B cell (primary cell): ENCODE measurements at regions not wholly inside any gene's neighbourhood (a gene's known extent, or its start where the extent isn't known, plus 50 kb on each side); places are given as distances from the start of the nearest gene placed in this dataset.

Experiments used
- ATAC-seq: fragments of 200-7000 bp; cut with Tn5 transposase; one replicate; pipeline ENCODE4 v1.10.0; 2021; ENCODE audit warnings: low read depth, mild to moderate bottlenecking, moderate number of reproducible peaks, moderate library complexity
- CTCF ChIA-PET: fragments of 350-600 bp; sonication (Branson Sonifier 250); formaldehyde crosslinking; loops from one replicate; lab custom pipeline; 2021; ENCODE audit warnings: antibody characterized with exemption, inconsistent platforms; lab: Charles Lee
- POLR2A ChIA-PET: fragments of 350-600 bp; sonication (Branson Sonifier 250); formaldehyde crosslinking; loops from one replicate; lab custom pipeline; 2021; ENCODE audit warnings: antibody characterized with exemption; lab: Charles Lee
- DNase-seq: peaks from one replicate; pipeline ENCODE4 v3.0.0; 2013
- H2AFZ ChIP-seq: 2 replicates; pipeline ENCODE4 v1.6.1; 2012; ENCODE audit warnings: mild to moderate bottlenecking, low read depth, low read length; ENCODE audit not compliant: insufficient read depth, poor library complexity, severe bottlenecking
- H3K27ac ChIP-seq, 2 donors: 1 replicate in 1 of 2; 2 replicates in 1 of 2; pipeline ENCODE4 v1.5.1; 2012 to 2013; ENCODE audit warnings: low read length in 2 of 2, mild to moderate bottlenecking in 2 of 2, moderate library complexity in 1 of 2
- H3K27me3 ChIP-seq, 4 experiments: fragments of 200-600 bp in 1 of 4; sonication (generic) in 1 of 4; replicated peaks in 1 of 4; 1 replicate in 2 of 4; 2 replicates in 2 of 4; pipeline versions ENCODE4 v1.6.1 to v1.7.0; 2013 to 2016; ENCODE audit warnings: low read length in 3 of 4, mild to moderate bottlenecking in 2 of 4, mixed read lengths in 1 of 4, moderate library complexity in 1 of 4; ENCODE audit not compliant: insufficient read depth in 4 of 4, control insufficient read depth in 3 of 4; ENCODE audit errors: control extremely low read depth in 1 of 4
- H3K36me3 ChIP-seq, 2 experiments: replicated peaks in 1 of 2; 1 replicate in 1 of 2; 2 replicates in 1 of 2; pipeline versions ENCODE4 v1.6.1 to v1.7.1; 2013; ENCODE audit warnings: low read length in 1 of 2; ENCODE audit not compliant: insufficient read depth in 2 of 2, control insufficient read depth in 1 of 2; ENCODE audit errors: control extremely low read depth in 1 of 2, extremely low read depth in 1 of 2
- H3K4me1 ChIP-seq, 2 donors: fragments of 200-600 bp in 1 of 2; sonication (generic) in 1 of 2; 1 replicate in 1 of 2; 2 replicates in 1 of 2; pipeline versions ENCODE4 v1.5.1 to v1.6.1; 2013 to 2017; ENCODE audit warnings: low read length in 2 of 2; ENCODE audit not compliant: control insufficient read depth in 2 of 2, insufficient read depth in 2 of 2
- H3K4me2 ChIP-seq: replicated peaks from 2 replicates; pipeline ENCODE3; 2012; ENCODE audit warnings: mild to moderate bottlenecking, low read depth, low read length; ENCODE audit not compliant: poor library complexity, severe bottlenecking
- H3K4me3 ChIP-seq, 5 experiments: fragments of 200-600 bp in 1 of 5; sonication (generic) in 1 of 5; 1 replicate in 3 of 5; 2 replicates in 2 of 5; pipeline versions ENCODE4 v1.5.1 to v1.7.0; 2011 to 2016; ENCODE audit warnings: low read length in 4 of 5, mild to moderate bottlenecking in 4 of 5, low read depth in 2 of 5, control low read depth in 1 of 5, moderate library complexity in 1 of 5; ENCODE audit not compliant: insufficient read depth in 1 of 5; ENCODE audit errors: control extremely low read depth in 1 of 5, extremely low read depth in 1 of 5
- H3K79me2 ChIP-seq: fragments of 200-600 bp; sonication (generic); one replicate; pipeline ENCODE4 v1.6.0; 2016; ENCODE audit warnings: low read length; ENCODE audit not compliant: control insufficient read depth, insufficient read depth
- H3K9ac ChIP-seq: fragments of 200-600 bp; sonication (generic); 2 replicates; pipeline ENCODE4 v1.6.1; 2017; ENCODE audit warnings: mild to moderate bottlenecking, low read length, moderate library complexity
- H3K9me3 ChIP-seq, 3 donors: one replicate each; pipeline versions ENCODE4 v1.6.1 to v1.7.1; 2013; ENCODE audit warnings: low read length in 2 of 3; ENCODE audit not compliant: control insufficient read depth in 2 of 3, insufficient read depth in 1 of 3; ENCODE audit errors: control extremely low read depth in 1 of 3
- H4K20me1 ChIP-seq: 2 replicates; pipeline ENCODE4 v1.6.0; 2012; ENCODE audit warnings: mild to moderate bottlenecking, low read length; ENCODE audit not compliant: insufficient read depth, control insufficient read depth, poor library complexity, severe bottlenecking
- H3K27ac Mint-ChIP-seq: one replicate; pipeline ENCODE4 v1.8.0; 2021; ENCODE audit warnings: mixed read lengths
- H3K27me3 Mint-ChIP-seq: one replicate; pipeline ENCODE4 v1.8.0; 2021; ENCODE audit warnings: mixed read lengths
- H3K4me1 Mint-ChIP-seq: one replicate; pipeline ENCODE4 v1.8.0; 2021; ENCODE audit warnings: mixed read lengths
- H3K4me3 Mint-ChIP-seq: one replicate; pipeline ENCODE4 v1.8.0; 2021; ENCODE audit warnings: mixed read lengths
- H3K9me3 Mint-ChIP-seq: one replicate; pipeline ENCODE4 v1.8.0; 2022; ENCODE audit warnings: mixed read lengths; ENCODE audit not compliant: insufficient read depth
- EZH2 ChIP-seq: IDR thresholded peaks from 2 replicates; pipeline ENCODE4 v1.6.1; 2012; ENCODE audit warnings: borderline replicate concordance, low read depth, mild to moderate bottlenecking, moderate library complexity, low read length; ENCODE audit not compliant: insufficient read depth, poor library complexity, severe bottlenecking
- WGBS: methylation state at CpG from one replicate; pipeline ENCODE4 v1.1.5; 2013; ENCODE audit warnings: missing lambda C conversion rate; ENCODE audit not compliant: insufficient coverage; 5-methylcytosine and 5-hydroxymethylcytosine counted together
- intact Hi-C: fragments of 100-400 bp; cut with micrococcal nuclease; formaldehyde crosslinking; loops from one replicate; pipeline ENCODE4 v1.10.0; 2022
- TF ChIP-seq, protein P1 (sequence below): fragments of 200-600 bp; IDR thresholded peaks from one replicate; pipeline ENCODE4 v1.8.0; 2022; ENCODE audit warnings: antibody characterized with exemption, mild to moderate bottlenecking

DNA sequence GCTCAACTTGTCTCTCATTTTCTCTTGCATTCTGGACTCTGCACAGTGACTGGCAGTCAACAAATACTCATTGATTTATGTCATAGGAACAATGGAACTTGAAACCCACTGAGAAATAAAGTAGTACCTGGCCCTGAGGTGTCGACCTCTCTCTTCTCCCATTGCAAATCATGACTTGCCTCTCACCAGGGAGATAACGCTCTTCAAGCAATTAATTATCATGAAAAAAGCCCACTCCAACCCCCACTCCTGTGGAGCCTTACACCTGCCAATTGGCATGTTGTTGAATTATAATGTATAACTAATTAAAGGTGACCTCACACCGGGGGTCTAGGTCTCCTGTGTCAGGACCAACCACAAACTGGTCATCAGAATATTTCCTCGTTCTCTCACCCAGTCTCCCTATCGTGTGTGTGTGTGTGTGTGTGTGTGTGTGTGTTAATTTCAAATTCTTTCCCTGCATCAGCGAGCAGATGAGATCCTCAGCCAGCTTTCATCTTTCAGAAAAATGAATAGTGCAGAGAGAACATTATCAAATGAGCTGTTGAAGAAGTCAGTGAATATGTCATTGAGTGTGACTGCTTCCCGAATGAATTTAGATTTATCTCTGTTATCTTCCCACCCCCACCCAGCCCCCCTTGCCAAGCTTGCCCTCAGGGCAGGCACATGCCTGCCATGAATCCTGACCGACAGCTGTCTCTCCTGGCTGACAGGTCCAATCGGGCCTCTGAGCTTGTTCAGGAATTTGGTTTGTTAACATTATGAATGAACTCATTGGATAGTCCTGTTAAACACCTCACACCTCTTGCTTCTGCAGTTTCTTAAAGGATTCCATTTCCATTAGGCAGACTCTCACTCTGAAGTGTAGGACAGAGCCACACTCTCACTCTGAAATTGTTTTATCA lies 357.4 kb downstream of the INSC start:
- Histone ChIP-seq H3K4me1 (no peaks in the 10 kb centered on the region), H3K27ac (no peak overlapping the region), H3K79me2 (no peaks in the 10 kb centered on the region), H3K4me3 (no peak overlapping the region), H3K36me3 (no peaks in the 10 kb centered on the region), H3K9ac (no peak overlapping the region), H4K20me1 (no peaks in the 10 kb centered on the region), H3K4me2 (no peak overlapping the region), H2AFZ (no peak overlapping the region), H3K9me3 (no peaks in the 10 kb centered on the region), H3K27me3 (no peaks in the 10 kb centered on the region)
- intact Hi-C loops, result no loop called here
- ATAC-seq (no peak), DNase-seq (no peak)
- no peaks in the 10 kb centered on the region for H3K27me3 Mint-ChIP-seq
- no peak overlapping the region for H3K27ac Mint-ChIP-seq
- WGBS, result no CpG with 5 or more reads among the region's 9 CpGs
- no peak overlapping the region for H3K4me3 Mint-ChIP-seq
- H3K4me1 Mint-ChIP-seq, result no peaks in the 10 kb centered on the region
- CTCF ChIA-PET, result no interaction called here
- H3K9me3 Mint-ChIP-seq, result no peaks in the 10 kb centered on the region
- POLR2A ChIA-PET, result no interaction called here
- no peak for TF ChIP-seq EZH2
- TF ChIP-seq, protein P1, sequence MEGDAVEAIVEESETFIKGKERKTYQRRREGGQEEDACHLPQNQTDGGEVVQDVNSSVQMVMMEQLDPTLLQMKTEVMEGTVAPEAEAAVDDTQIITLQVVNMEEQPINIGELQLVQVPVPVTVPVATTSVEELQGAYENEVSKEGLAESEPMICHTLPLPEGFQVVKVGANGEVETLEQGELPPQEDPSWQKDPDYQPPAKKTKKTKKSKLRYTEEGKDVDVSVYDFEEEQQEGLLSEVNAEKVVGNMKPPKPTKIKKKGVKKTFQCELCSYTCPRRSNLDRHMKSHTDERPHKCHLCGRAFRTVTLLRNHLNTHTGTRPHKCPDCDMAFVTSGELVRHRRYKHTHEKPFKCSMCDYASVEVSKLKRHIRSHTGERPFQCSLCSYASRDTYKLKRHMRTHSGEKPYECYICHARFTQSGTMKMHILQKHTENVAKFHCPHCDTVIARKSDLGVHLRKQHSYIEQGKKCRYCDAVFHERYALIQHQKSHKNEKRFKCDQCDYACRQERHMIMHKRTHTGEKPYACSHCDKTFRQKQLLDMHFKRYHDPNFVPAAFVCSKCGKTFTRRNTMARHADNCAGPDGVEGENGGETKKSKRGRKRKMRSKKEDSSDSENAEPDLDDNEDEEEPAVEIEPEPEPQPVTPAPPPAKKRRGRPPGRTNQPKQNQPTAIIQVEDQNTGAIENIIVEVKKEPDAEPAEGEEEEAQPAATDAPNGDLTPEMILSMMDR, result no peak
